ENCODE measurements at regions not wholly inside any gene's neighbourhood (a gene's known extent, or its start where the extent isn't known, plus 50 kb on each side); places are given as distances from the start of the nearest gene placed in this dataset.

DNA sequence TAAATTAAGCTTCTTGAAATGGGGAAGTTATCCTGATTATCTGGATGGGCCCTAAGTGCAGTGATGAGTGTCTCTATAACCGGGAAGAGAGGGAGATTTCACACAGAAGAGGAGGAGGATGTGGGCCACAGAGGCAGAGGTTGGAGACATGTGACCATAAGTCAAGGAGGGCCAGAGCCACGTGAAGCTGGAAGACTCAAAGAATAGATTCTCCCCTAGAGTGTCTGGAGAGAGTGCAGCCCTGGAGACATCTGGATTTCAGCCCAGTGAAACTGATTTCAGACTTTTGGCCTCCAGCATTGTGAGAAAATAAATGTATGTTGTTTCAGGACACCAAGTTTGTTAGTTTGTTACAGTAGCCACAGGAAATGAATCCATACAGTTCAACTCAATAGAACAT lies 442.9 kb downstream of the NTRK2 start:
- Mint-ChIP-seq H3K4me1 (no peaks in the 10 kb centered on the region), H3K9me3 (ENCODE audit: insufficient read depth) (no peaks in the 10 kb centered on the region), H3K27ac (no peak overlapping the region), H3K27me3 (peaks cover 2% of the 10 kb centered on the region), H3K4me3 (no peak overlapping the region)
- Histone ChIP-seq H3K4me3 (ENCODE audit: control extremely low read depth in 1 of 5, extremely low read depth in 1 of 5, insufficient read depth in 1 of 5, low read depth in 2 of 5, low read length in 4 of 5) (no peak overlapping the region), H3K27me3 (replicated peaks in 1 of 4; ENCODE audit: control extremely low read depth in 1 of 4, control insufficient read depth in 3 of 4, insufficient read depth in 4 of 4, low read length in 3 of 4) (no peaks in the 10 kb centered on the region), H3K36me3 (replicated peaks in 1 of 2; ENCODE audit: control extremely low read depth in 1 of 2, control insufficient read depth in 1 of 2, extremely low read depth in 1 of 2, insufficient read depth in 2 of 2, low read length in 1 of 2) (no peaks in the 10 kb centered on the region), H3K4me2 (replicated peaks; ENCODE audit: low read depth, low read length, poor library complexity, severe bottlenecking) (no peak overlapping the region), H2AFZ (ENCODE audit: insufficient read depth, low read depth, low read length, poor library complexity, severe bottlenecking) (no peak overlapping the region), H3K9ac (ENCODE audit: low read length) (no peak overlapping the region), H4K20me1 (ENCODE audit: control insufficient read depth, insufficient read depth, low read length, poor library complexity, severe bottlenecking) (no peaks in the 10 kb centered on the region), H3K4me1 (ENCODE audit: control insufficient read depth in 2 of 2, insufficient read depth in 2 of 2, low read length in 2 of 2) (no peaks in the 10 kb centered on the region), H3K9me3 (ENCODE audit: control extremely low read depth in 1 of 3, control insufficient read depth in 2 of 3, insufficient read depth in 1 of 3, low read length in 2 of 3) (no peaks in the 10 kb centered on the region), H3K27ac (ENCODE audit: low read length in 2 of 2) (no peak overlapping the region), H3K79me2 (ENCODE audit: control insufficient read depth, insufficient read depth, low read length) (no peaks in the 10 kb centered on the region)
- DNase-seq, result no peak
- POLR2A ChIA-PET, result no interaction called here
- WGBS (ENCODE audit: insufficient coverage), result 71% methylated on average over 2 of the region's 2 CpGs
- intact Hi-C loops (cut with micrococcal nuclease), result no loop called here
- TF ChIP-seq, protein P1, sequence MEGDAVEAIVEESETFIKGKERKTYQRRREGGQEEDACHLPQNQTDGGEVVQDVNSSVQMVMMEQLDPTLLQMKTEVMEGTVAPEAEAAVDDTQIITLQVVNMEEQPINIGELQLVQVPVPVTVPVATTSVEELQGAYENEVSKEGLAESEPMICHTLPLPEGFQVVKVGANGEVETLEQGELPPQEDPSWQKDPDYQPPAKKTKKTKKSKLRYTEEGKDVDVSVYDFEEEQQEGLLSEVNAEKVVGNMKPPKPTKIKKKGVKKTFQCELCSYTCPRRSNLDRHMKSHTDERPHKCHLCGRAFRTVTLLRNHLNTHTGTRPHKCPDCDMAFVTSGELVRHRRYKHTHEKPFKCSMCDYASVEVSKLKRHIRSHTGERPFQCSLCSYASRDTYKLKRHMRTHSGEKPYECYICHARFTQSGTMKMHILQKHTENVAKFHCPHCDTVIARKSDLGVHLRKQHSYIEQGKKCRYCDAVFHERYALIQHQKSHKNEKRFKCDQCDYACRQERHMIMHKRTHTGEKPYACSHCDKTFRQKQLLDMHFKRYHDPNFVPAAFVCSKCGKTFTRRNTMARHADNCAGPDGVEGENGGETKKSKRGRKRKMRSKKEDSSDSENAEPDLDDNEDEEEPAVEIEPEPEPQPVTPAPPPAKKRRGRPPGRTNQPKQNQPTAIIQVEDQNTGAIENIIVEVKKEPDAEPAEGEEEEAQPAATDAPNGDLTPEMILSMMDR (IDR thresholded peaks at IDR 0.05), result no peak
- ATAC-seq (ENCODE audit: low read depth), result no peak
- CTCF ChIA-PET, result no interaction called here

DNA sequence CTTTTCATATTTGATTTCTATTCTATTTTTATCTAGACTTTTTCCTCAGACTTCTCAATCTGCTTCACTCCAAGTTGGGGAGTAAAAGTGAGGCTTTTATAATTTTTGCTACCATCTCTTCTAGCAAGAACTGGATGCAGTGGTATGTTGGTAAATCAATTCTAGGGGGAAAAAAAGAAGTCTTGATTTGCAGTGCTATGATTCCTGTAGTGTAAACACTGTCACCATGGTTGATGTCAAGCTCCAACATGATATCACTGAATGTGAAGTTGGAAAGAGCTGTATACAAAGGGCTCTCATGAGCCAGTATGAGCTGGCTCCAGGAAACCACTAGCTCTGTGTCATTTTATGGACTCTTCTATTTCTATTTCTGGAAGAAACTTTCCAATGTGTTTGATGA lies 439.2 kb downstream of the NTRK2 start:
- TF ChIP-seq, protein P1 (IDR thresholded peaks at IDR 0.05), result no peak
- TF ChIP-seq EZH2 (IDR thresholded peaks at IDR 0.05; ENCODE audit: borderline replicate concordance, insufficient read depth, low read depth, low read length, poor library complexity, severe bottlenecking), result no peak
- Mint-ChIP-seq H3K4me1 (no peaks in the 10 kb centered on the region), H3K27ac (no peak overlapping the region), H3K4me3 (no peak overlapping the region), H3K27me3 (peaks cover 2% of the 10 kb centered on the region), H3K9me3 (ENCODE audit: insufficient read depth) (no peaks in the 10 kb centered on the region)
- Histone ChIP-seq H4K20me1 (ENCODE audit: control insufficient read depth, insufficient read depth, low read length, poor library complexity, severe bottlenecking) (no peaks in the 10 kb centered on the region), H3K79me2 (ENCODE audit: control insufficient read depth, insufficient read depth, low read length) (no peaks in the 10 kb centered on the region), H3K9me3 (ENCODE audit: control extremely low read depth in 1 of 3, control insufficient read depth in 2 of 3, insufficient read depth in 1 of 3, low read length in 2 of 3) (no peaks in the 10 kb centered on the region), H3K36me3 (replicated peaks in 1 of 2; ENCODE audit: control extremely low read depth in 1 of 2, control insufficient read depth in 1 of 2, extremely low read depth in 1 of 2, insufficient read depth in 2 of 2, low read length in 1 of 2) (no peaks in the 10 kb centered on the region), H3K4me3 (ENCODE audit: control extremely low read depth in 1 of 5, extremely low read depth in 1 of 5, insufficient read depth in 1 of 5, low read depth in 2 of 5, low read length in 4 of 5) (no peak overlapping the region), H3K4me2 (replicated peaks; ENCODE audit: low read depth, low read length, poor library complexity, severe bottlenecking) (no peak overlapping the region), H2AFZ (ENCODE audit: insufficient read depth, low read depth, low read length, poor library complexity, severe bottlenecking) (no peak overlapping the region), H3K27me3 (replicated peaks in 1 of 4; ENCODE audit: control extremely low read depth in 1 of 4, control insufficient read depth in 3 of 4, insufficient read depth in 4 of 4, low read length in 3 of 4) (peaks cover 0 to 3% (median 0%) of the 10 kb centered on the region in 4 experiments), H3K4me1 (ENCODE audit: control insufficient read depth in 2 of 2, insufficient read depth in 2 of 2, low read length in 2 of 2) (no peaks in the 10 kb centered on the region), H3K9ac (ENCODE audit: low read length) (no peak overlapping the region), H3K27ac (ENCODE audit: low read length in 2 of 2) (no peak overlapping the region)
- intact Hi-C loops (cut with micrococcal nuclease), result no loop called here
- DNase-seq (no peak), ATAC-seq (ENCODE audit: low read depth) (no peak)
- ChIA-PET CTCF (no interaction called here), POLR2A (no interaction called here)

All from B cell (primary cell).